AG10803 (cell line): ENCODE measurements at regions not wholly inside any gene's neighbourhood (a gene's known extent, or its start where the extent isn't known, plus 50 kb on each side); places are given as distances from the start of the nearest gene placed in this dataset.

ENCODE experiments used
- DNase-seq: peaks from one replicate; pipeline ENCODE4 v3.0.0; 2010; ENCODE audit warnings: low read depth
- H3K4me3 ChIP-seq: 2 replicates; pipeline ENCODE4 v1.5.1; 2011; ENCODE audit warnings: mild to moderate bottlenecking, low read length, control low read depth
- CTCF ChIP-seq: conservative IDR thresholded peaks from 2 replicates; pipeline ENCODE4 v1.5.1; 2011; ENCODE audit warnings: mild to moderate bottlenecking, low read length, control low read depth, inconsistent platforms

GRCh38 chr1:115233598-115233997, 104.5 kb downstream of the NGF start:
- no peak overlapping the region for H3K4me3 ChIP-seq
- no peak for TF ChIP-seq CTCF
- no peak for DNase-seq

DNA sequence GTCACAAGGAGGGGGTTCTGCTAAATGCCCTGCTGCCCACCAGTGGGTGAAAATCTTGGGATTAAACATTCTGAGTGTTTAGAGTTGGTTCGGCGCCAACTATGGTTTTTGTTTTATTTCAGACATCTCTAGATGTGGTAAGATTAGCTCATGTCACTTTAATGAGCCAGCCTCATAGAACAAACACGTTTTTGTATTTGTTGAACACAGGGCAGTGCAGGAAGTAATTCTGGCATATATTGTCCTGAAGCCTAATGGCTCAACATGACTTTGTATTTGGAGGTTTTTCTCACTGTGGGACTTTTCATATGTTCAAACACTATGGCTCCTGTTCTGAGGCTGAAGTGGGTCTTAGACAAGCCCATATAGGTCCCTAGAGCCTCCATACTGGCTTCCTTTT, 107.8 kb downstream of the NGF start:
- TF ChIP-seq CTCF = no peak
- no peak overlapping the region for H3K4me3 ChIP-seq
- DNase-seq = no peak

DNA sequence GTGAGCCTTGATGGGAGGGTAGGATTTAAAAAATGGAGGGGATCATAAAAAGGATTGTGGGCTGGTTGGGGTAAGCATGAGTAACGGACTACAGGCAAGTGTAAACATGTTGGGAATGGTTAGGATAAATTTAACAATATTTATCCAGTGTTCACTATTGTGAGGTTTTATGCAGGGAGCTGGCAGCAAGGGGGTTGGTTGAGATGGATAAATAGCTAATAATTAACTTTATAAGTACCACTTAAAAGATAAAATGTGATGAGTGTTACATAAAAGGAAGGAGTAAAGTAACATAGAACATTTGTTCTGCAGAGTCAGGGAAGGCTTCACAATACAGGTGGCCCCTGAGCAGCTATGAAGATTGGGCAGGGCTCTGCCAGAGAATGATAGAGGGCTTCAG, 109.0 kb downstream of the NGF start:
- no peak for TF ChIP-seq CTCF
- no peak for DNase-seq

DNA sequence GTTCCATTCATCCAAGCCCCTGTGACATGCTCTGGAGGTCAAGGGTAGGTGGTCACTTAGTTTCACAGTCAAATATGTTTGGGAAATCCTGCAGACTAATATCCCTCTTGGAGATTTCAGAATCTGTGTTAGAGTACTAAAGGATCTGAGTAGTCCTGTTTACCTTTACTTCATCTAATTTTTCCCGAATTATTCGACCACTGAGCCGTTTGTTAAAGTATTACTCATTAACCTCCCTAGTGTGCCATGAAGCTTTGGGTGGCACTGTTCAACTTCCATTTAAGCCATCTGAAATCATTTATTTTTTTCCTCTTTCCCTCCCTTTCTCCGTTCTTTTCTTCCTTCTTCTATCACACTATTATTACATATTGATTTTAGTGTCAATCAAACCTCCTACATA, 109.9 kb downstream of the NGF start:
- no peak for DNase-seq
- no peak for TF ChIP-seq CTCF
- H3K4me3 ChIP-seq = no peak overlapping the region

More for the DNA sequence above, 109.0 kb downstream of the NGF start:
- no peak overlapping the region for H3K4me3 ChIP-seq

DNA sequence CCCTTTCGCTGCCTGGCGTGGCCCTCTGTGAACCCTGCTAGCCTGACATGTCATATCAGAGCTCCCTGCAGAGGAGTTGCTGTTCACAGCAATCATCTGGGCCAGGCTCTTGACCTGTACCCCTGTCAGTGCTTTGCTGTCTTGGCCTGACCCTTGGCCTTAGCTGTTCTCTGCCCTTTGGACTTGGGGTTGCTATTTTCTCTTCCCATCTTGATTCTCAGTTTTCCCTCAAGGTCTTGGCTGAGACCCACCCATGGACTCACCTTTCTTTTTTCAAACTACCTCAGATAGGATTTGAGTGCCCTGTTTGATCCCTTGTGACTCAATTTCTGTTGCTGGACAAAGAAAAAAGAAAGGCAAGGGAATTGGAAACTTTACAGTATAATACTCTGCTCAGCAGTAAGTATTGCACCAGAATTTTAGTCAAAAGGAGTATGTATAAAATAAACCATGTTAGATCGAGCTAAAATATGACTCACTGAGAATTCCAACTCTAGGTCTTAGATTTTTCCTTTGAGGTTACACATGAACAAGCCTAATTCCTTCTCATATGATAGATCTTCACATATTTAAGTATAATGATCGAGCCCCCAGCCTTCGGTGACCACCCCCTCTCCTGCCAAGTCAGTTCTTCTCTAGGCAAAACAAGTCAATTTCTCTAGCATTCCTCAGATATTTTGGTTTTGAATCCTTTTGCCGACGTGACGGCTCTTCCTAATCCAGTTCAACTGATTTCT, 110.5 kb downstream of the NGF start:
- peak; percentile 90 for DNase-seq
- no peak for TF ChIP-seq CTCF
- H3K4me3 ChIP-seq = no peak overlapping the region

DNA sequence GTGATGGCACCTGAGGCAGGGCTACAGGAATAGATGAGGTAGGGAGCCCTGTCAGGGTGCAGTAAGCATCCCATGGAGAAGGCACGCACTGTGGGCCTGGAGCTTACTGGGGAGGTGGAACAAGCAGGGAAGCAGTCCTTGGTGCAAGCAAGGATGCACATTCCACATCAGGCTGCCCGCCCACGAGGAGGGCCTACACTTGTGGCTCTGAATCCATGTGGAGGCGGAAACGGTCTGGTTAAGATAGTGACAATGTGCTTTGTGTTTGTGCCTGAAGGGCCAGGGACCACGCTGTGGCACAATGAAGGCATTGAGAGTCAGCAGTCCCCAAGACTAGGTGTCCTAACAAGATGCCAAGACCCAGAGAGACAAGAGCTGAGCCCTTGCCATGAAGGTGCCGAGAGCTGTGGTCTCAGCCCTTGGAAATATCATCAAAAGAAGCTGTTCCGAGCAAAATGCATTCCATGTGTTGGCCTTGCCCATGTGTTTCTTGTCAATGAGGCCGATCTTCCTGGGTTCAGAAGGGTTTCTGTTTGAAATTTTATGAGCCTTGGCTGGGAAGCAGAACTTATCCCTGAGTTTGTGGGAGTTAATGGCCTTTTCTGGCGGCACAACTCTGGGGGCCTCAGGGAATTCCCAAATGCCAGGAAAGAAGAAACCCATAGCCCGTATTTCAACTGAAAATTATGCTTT, 111.9 kb downstream of the NGF start:
- TF ChIP-seq CTCF = no peak
- peak; percentile 58 for DNase-seq
- H3K4me3 ChIP-seq = no peak overlapping the region

DNA sequence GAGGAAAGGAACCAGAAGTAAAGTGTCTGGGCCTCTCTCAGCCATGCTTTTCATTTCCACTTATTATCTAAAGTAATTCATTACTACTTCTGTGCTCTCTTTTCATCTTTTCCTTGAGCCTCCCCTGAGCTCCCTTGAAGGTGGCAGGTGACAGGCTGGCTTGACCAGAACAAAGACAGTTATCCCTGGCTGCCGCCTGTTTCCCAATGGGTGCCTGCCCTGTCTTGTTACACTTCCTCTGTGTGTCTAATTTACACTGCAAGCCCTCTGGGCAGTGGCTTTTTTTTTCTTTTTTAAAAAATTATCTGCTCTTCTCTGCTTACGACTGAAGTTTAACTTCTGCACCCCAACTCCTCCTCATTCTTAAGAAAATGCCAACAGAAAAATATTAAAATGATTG, 113.4 kb downstream of the NGF start:
- no peak for DNase-seq
- no peak overlapping the region for H3K4me3 ChIP-seq
- TF ChIP-seq CTCF = no peak
